Caco-2 (cell line): ENCODE measurements at regions not wholly inside any gene's neighbourhood (a gene's known extent, or its start where the extent isn't known, plus 50 kb on each side); places are given as distances from the start of the nearest gene placed in this dataset.

Source experiments
- BruUV-seq: library from RNA; stranded (reverse); fragments of 400-500 nt; replicated peaks from 2 replicates; lab custom pipeline; 2021; lab: Mats Ljungman, UMichigan
- CTCF ChIA-PET: fragments of 300-600 bp; sonication (Branson Sonifier 250); formaldehyde crosslinking; loops from one replicate; lab custom pipeline; 2022; ENCODE audit warnings: antibody characterized with exemption; lab: Charles Lee
- POLR2A ChIA-PET: fragments of 300-600 bp; sonication (Branson Sonifier 250); formaldehyde crosslinking; loops from one replicate; lab custom pipeline; 2022; ENCODE audit warnings: antibody characterized with exemption; lab: Charles Lee
- DNase-seq, 2 experiments: peaks; one replicate each; pipeline versions ENCODE4 v3.0.0 to v3.0.0-alpha.2; 2020 to 2022
- H3K27me3 ChIP-seq: replicated peaks from 2 replicates; pipeline ENCODE4 v1.6.0; 2011; ENCODE audit warnings: low read length; ENCODE audit not compliant: control insufficient read depth, insufficient read depth
- H3K36me3 ChIP-seq: 2 replicates; pipeline ENCODE4 v1.5.1; 2011; ENCODE audit warnings: low read length; ENCODE audit not compliant: control insufficient read depth, insufficient read depth
- H3K4me1 ChIP-seq: fragments of 250-450 bp; sonication (Bioruptor Pico); 2 replicates; pipeline ENCODE4 v1.5.1; 2020; ENCODE audit warnings: mild to moderate bottlenecking
- H3K4me3 ChIP-seq: 2 replicates; pipeline ENCODE4 v1.5.1; 2011; ENCODE audit warnings: low read depth, mild to moderate bottlenecking, control low read depth, low read length
- H3K9me3 ChIP-seq: fragments of 250-450 bp; sonication (Bioruptor Pico); 2 replicates; pipeline ENCODE4 v1.5.1; 2020; ENCODE audit warnings: mild to moderate bottlenecking, moderate library complexity
- H3K27ac Mint-ChIP-seq: one replicate; pipeline ENCODE4 v1.8.0; 2022; ENCODE audit warnings: mixed read lengths; ENCODE audit not compliant: unreplicated experiment
- H3K27me3 Mint-ChIP-seq: one replicate; pipeline ENCODE4 v1.8.0; 2022; ENCODE audit warnings: mixed read lengths; ENCODE audit not compliant: insufficient read depth, unreplicated experiment
- H3K36me3 Mint-ChIP-seq: one replicate; pipeline ENCODE4 v1.8.0; 2022; ENCODE audit warnings: mild to moderate bottlenecking, mixed read lengths; ENCODE audit not compliant: insufficient read depth, unreplicated experiment
- H3K4me1 Mint-ChIP-seq: one replicate; pipeline ENCODE4 v1.8.0; 2022; ENCODE audit warnings: low read depth, mixed read lengths; ENCODE audit not compliant: unreplicated experiment
- H3K4me3 Mint-ChIP-seq: one replicate; pipeline ENCODE4 v1.8.0; 2022; ENCODE audit warnings: mild to moderate bottlenecking, moderate library complexity, mixed read lengths; ENCODE audit not compliant: unreplicated experiment
- H3K9me3 Mint-ChIP-seq: one replicate; pipeline ENCODE4 v1.8.0; 2022; ENCODE audit warnings: mixed read lengths; ENCODE audit not compliant: unreplicated experiment
- intact Hi-C: fragments of 100-400 bp; cut with micrococcal nuclease; formaldehyde crosslinking; loops from one replicate; pipeline ENCODE4 v1.10.0; 2022; ENCODE audit not compliant: unreplicated experiment
- TF ChIP-seq, protein P1 (sequence below), 2 experiments: fragments of 200-600 bp in 1 of 2; IDR thresholded peaks; 1 replicate in 1 of 2; 2 replicates in 1 of 2; pipeline versions ENCODE4 v1.5.1 to v1.8.0; 2011 to 2022; ENCODE audit warnings: antibody characterized with exemption in 1 of 2, control low read depth in 1 of 2, inconsistent platforms in 1 of 2, low read depth in 1 of 2, low read length in 1 of 2, mild to moderate bottlenecking in 1 of 2, moderate library complexity in 1 of 2; ENCODE audit not compliant: insufficient read depth in 1 of 2, severe bottlenecking in 1 of 2, unreplicated experiment in 1 of 2

DNA sequence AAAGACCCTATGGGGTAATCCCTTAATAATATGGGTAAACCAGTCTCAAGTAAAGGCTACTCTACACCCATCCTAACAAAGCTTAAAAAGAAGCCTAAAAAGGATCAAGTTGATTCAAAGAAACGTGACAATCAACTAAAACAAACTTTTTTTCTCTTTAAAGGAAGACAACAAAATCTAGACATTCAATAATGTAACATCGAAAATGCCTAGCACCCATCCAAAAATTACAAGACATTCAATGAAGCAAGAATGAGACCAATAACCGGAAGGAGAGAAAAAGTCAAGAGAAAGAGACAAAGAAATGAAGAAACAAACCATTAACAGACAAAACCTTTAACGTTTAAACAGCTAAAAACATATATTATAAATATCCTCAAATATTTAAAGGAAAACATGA lies 143.8 kb upstream of the VASH1 start:
- POLR2A ChIA-PET, result no interaction called here
- H3K27ac Mint-ChIP-seq, result no peak overlapping the region
- no peak overlapping the region for H3K4me3 Mint-ChIP-seq
- H3K9me3 Mint-ChIP-seq, result peaks cover 9% of the 10 kb centered on the region
- no peaks in the 10 kb centered on the region for H3K36me3 ChIP-seq
- H3K4me1 Mint-ChIP-seq, result no peaks in the 10 kb centered on the region
- BruUV-seq, result no TSS peak
- DNase-seq, result no peak
- no peaks in the 10 kb centered on the region for H3K27me3 ChIP-seq
- peaks cover 7% of the 10 kb centered on the region; the same call in 1 of the 2 replicates for H3K9me3 ChIP-seq
- peaks cover 4% of the 10 kb centered on the region for H3K36me3 Mint-ChIP-seq
- H3K4me1 ChIP-seq, result no peaks in the 10 kb centered on the region
- intact Hi-C loops, result no loop called here
- TF ChIP-seq, protein P1, sequence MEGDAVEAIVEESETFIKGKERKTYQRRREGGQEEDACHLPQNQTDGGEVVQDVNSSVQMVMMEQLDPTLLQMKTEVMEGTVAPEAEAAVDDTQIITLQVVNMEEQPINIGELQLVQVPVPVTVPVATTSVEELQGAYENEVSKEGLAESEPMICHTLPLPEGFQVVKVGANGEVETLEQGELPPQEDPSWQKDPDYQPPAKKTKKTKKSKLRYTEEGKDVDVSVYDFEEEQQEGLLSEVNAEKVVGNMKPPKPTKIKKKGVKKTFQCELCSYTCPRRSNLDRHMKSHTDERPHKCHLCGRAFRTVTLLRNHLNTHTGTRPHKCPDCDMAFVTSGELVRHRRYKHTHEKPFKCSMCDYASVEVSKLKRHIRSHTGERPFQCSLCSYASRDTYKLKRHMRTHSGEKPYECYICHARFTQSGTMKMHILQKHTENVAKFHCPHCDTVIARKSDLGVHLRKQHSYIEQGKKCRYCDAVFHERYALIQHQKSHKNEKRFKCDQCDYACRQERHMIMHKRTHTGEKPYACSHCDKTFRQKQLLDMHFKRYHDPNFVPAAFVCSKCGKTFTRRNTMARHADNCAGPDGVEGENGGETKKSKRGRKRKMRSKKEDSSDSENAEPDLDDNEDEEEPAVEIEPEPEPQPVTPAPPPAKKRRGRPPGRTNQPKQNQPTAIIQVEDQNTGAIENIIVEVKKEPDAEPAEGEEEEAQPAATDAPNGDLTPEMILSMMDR (IDR thresholded peaks at IDR 0.05; ENCODE audit: insufficient read depth in 1 of 2, low read depth in 1 of 2, low read length in 1 of 2, severe bottlenecking in 1 of 2, unreplicated experiment in 1 of 2), result no peak
- CTCF ChIA-PET, result no interaction called here
- peaks cover 6% of the 10 kb centered on the region for H3K27me3 Mint-ChIP-seq
- no peak overlapping the region for H3K4me3 ChIP-seq

DNA sequence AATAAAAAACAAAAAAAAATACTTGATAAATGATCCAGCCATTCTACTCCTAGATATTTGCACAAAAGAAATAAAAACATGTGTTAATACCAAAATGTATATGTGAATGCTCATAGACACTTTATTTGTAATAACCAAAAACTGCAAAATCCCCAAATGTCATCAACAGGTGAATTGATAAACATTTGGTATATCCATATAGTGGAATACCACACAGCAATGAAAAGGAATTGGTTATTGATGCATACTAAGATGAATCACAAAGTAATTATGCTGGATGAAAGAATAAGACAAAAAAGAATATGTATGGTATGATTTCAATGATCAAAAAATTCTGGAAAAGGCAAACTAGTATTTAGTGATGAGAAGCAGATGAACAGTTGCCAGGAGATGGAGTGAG lies 124.7 kb upstream of the VASH1 start:
- ChIA-PET CTCF (no interaction called here), POLR2A (no interaction called here)
- TF ChIP-seq, protein P1 (IDR thresholded peaks at IDR 0.05; ENCODE audit: insufficient read depth in 1 of 2, low read depth in 1 of 2, low read length in 1 of 2, severe bottlenecking in 1 of 2, unreplicated experiment in 1 of 2), result no peak
- BruUV-seq, result no TSS peak
- peaks cover 25% of the 10 kb centered on the region for H3K27me3 Mint-ChIP-seq
- H3K9me3 Mint-ChIP-seq, result no peaks in the 10 kb centered on the region
- H3K36me3 ChIP-seq, result no peaks in the 10 kb centered on the region
- no peaks in the 10 kb centered on the region for H3K27me3 ChIP-seq
- H3K4me3 ChIP-seq, result no peak overlapping the region
- H3K9me3 ChIP-seq, result no peaks in the 10 kb centered on the region
- H3K27ac Mint-ChIP-seq, result no peak overlapping the region
- no peaks in the 10 kb centered on the region for H3K4me1 Mint-ChIP-seq
- no peak overlapping the region for H3K4me3 Mint-ChIP-seq
- no peaks in the 10 kb centered on the region for H3K36me3 Mint-ChIP-seq
- intact Hi-C loops, result no loop called here
- DNase-seq, result no peak
- H3K4me1 ChIP-seq, result no peaks in the 10 kb centered on the region

DNA sequence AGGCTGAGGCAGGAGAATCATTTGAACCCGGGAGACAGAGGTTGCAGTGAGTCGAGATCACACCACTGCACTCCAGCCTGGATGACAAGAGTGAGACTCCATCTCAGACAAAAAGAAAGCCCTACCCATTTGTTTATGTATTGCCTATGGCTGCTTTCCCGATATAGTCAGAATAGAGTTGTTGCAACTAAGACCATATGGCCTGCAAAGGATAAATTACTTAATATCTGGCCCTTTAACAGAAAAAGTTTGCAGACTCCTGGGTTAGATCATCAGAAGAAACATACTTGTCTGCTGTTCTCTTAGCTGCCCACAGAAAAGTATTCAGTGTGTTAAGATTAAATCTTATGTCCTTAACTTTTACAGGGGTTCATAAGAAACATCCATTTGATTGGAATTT lies 122.4 kb upstream of the VASH1 start:
- Histone ChIP-seq H3K4me1 (no peaks in the 10 kb centered on the region), H3K9me3 (no peaks in the 10 kb centered on the region), H3K36me3 (no peaks in the 10 kb centered on the region), H3K4me3 (no peak overlapping the region), H3K27me3 (no peaks in the 10 kb centered on the region)
- Mint-ChIP-seq H3K27ac (no peak overlapping the region), H3K36me3 (no peaks in the 10 kb centered on the region), H3K4me1 (no peaks in the 10 kb centered on the region), H3K4me3 (no peak overlapping the region), H3K9me3 (no peaks in the 10 kb centered on the region), H3K27me3 (peaks cover 20% of the 10 kb centered on the region)
- POLR2A ChIA-PET, result no interaction called here
- no TSS peak for BruUV-seq
- DNase-seq, result no peak
- intact Hi-C loops, result no loop called here
- CTCF ChIA-PET, result no interaction called here
- TF ChIP-seq, protein P1 (IDR thresholded peaks at IDR 0.05; ENCODE audit: insufficient read depth in 1 of 2, low read depth in 1 of 2, low read length in 1 of 2, severe bottlenecking in 1 of 2, unreplicated experiment in 1 of 2), result no peak
